ENCODE measurements at regions not wholly inside any gene's neighbourhood (a gene's known extent, or its start where the extent isn't known, plus 50 kb on each side); places are given as distances from the start of the nearest gene placed in this dataset.

- peak in 1 of 2 experiments; percentile 4 for DNase-seq
Measured at GRCh38 chr1:29520571-29521437, 284.5 kb downstream of the PTPRU start.

- DNase-seq: no peak
Measured at GRCh38 chr1:29519788-29520110, 283.4 kb downstream of the PTPRU start.

- peak in 1 of 2 experiments; percentile 1 for DNase-seq
Measured at GRCh38 chr1:29519108-29519787, 282.9 kb downstream of the PTPRU start.

GRCh38 chr1:29518183-29518835 is 282.0 kb downstream of the PTPRU start:
- DNase-seq: peak in 1 of 2 experiments; percentile 3

GRCh38 chr1:29517251-29518086 is 281.1 kb downstream of the PTPRU start:
- peak in 1 of 2 experiments; percentile 3 for DNase-seq

- DNase-seq: no peak
Measured at GRCh38 chr1:29516063-29516820, 279.9 kb downstream of the PTPRU start.

- DNase-seq: no peak
Measured at GRCh38 chr1:29515170-29515955, 279.0 kb downstream of the PTPRU start.

GRCh38 chr1:29514361-29515169 is 278.2 kb downstream of the PTPRU start:
- DNase-seq: no peak

GRCh38 chr1:29513357-29513756 is 277.0 kb downstream of the PTPRU start:
- peak in 1 of 2 experiments; percentile 25 for DNase-seq

GRCh38 chr1:29511436-29511835 is 275.1 kb downstream of the PTPRU start:
- no peak for DNase-seq

GRCh38 chr1:29508458-29509107 is 272.3 kb downstream of the PTPRU start:
- DNase-seq: no peak

GRCh38 chr1:29506678-29507225 is 270.4 kb downstream of the PTPRU start:
- DNase-seq: no peak

- no peak for DNase-seq
Measured at GRCh38 chr1:29505532-29506220, 269.4 kb downstream of the PTPRU start.

- DNase-seq: no peak
Measured at GRCh38 chr1:29504709-29505410, 268.5 kb downstream of the PTPRU start.

GRCh38 chr1:29504196-29504595 is 267.9 kb downstream of the PTPRU start:
- no peak for DNase-seq

- no peak for DNase-seq
Measured at GRCh38 chr1:29502911-29503840, 266.9 kb downstream of the PTPRU start.

All from activated T-cell treated with anti-CD3 and anti-CD28 coated beads, Interleukin-2, amount 50 U/mL, for 48 hours (primary cell).